ENCODE measurements at regions not wholly inside any gene's neighbourhood (a gene's known extent, or its start where the extent isn't known, plus 50 kb on each side); places are given as distances from the start of the nearest gene placed in this dataset.

- no peak for DNase-seq
- no peak overlapping the region for H3K27ac ChIP-seq
- no peaks in the 10 kb centered on the region for H3K27me3 ChIP-seq
- no peaks in the 10 kb centered on the region for H3K4me1 ChIP-seq
- no peaks in the 10 kb centered on the region for H3K36me3 ChIP-seq
- intact Hi-C loops (cut with DNase I; ENCODE audit: low total_unique reads), result no loop called here
- no peak overlapping the region for H3K4me3 ChIP-seq
- no peak for TF ChIP-seq CTCF (IDR thresholded peaks at IDR 0.05)
- H3K9me3 ChIP-seq, result no peaks in the 10 kb centered on the region
Measured at GRCh38 chr15:96460106-96460505, 129.6 kb downstream of the NR2F2 start.

- no peak overlapping the region for H3K27ac ChIP-seq
- DNase-seq, result no peak
Measured at GRCh38 chr15:96462768-96463750, 132.6 kb downstream of the NR2F2 start.

GRCh38 chr15:96466389-96466947 lies 136.0 kb downstream of the NR2F2 start:
- no peak overlapping the region for H3K27ac ChIP-seq
- intact Hi-C loops (cut with DNase I; ENCODE audit: low total_unique reads), result no loop called here
- H3K4me1 ChIP-seq, result no peaks in the 10 kb centered on the region
- no peak for DNase-seq
- TF ChIP-seq CTCF (IDR thresholded peaks at IDR 0.05), result no peak
- peaks cover 0 to 3% of the 10 kb centered on the region in 2 donors for H3K27me3 ChIP-seq
- no peaks in the 10 kb centered on the region for H3K9me3 ChIP-seq
- no peaks in the 10 kb centered on the region for H3K36me3 ChIP-seq
- H3K4me3 ChIP-seq, result no peak overlapping the region

More at GRCh38 chr15:96462768-96463750, 132.6 kb downstream of the NR2F2 start:
- Histone ChIP-seq H3K27me3 (no peaks in the 10 kb centered on the region), H3K4me1 (no peaks in the 10 kb centered on the region), H3K36me3 (no peaks in the 10 kb centered on the region), H3K4me3 (no peak overlapping the region), H3K9me3 (no peaks in the 10 kb centered on the region)
- intact Hi-C loops (cut with DNase I; ENCODE audit: low total_unique reads), result no loop called here
- TF ChIP-seq CTCF (IDR thresholded peaks at IDR 0.05), result no peak

- H3K36me3 ChIP-seq, result no peaks in the 10 kb centered on the region
- intact Hi-C loops (cut with DNase I; ENCODE audit: low total_unique reads), result no loop called here
- no peaks in the 10 kb centered on the region for H3K9me3 ChIP-seq
- H3K4me3 ChIP-seq, result no peak overlapping the region
- no peak for TF ChIP-seq CTCF (IDR thresholded peaks at IDR 0.05)
- no peak overlapping the region for H3K27ac ChIP-seq
- no peaks in the 10 kb centered on the region for H3K4me1 ChIP-seq
- no peak for DNase-seq
- H3K27me3 ChIP-seq, result peaks cover 0 to 3% of the 10 kb centered on the region in 2 donors
Measured at GRCh38 chr15:96468036-96468435, 137.5 kb downstream of the NR2F2 start.

GRCh38 chr15:96470681-96471310 lies 140.3 kb downstream of the NR2F2 start:
- Histone ChIP-seq H3K27ac (no peak overlapping the region), H3K9me3 (no peaks in the 10 kb centered on the region), H3K4me3 (no peak overlapping the region), H3K4me1 (no peaks in the 10 kb centered on the region), H3K36me3 (no peaks in the 10 kb centered on the region), H3K27me3 (peaks cover 0 to 3% of the 10 kb centered on the region in 2 donors)
- intact Hi-C loops (cut with DNase I; ENCODE audit: low total_unique reads), result no loop called here
- no peak for DNase-seq
- no peak for TF ChIP-seq CTCF (IDR thresholded peaks at IDR 0.05)

All from tibial artery (tissue), 4 donors.